ENCODE measurements at regions not wholly inside any gene's neighbourhood (a gene's known extent, or its start where the extent isn't known, plus 50 kb on each side); places are given as distances from the start of the nearest gene placed in this dataset.
"Not testable (repeated sequence)": the region's sequence is repeated elsewhere in the genome, so short reads cannot be mapped to it uniquely, and the experiment has no call there.

DNA sequence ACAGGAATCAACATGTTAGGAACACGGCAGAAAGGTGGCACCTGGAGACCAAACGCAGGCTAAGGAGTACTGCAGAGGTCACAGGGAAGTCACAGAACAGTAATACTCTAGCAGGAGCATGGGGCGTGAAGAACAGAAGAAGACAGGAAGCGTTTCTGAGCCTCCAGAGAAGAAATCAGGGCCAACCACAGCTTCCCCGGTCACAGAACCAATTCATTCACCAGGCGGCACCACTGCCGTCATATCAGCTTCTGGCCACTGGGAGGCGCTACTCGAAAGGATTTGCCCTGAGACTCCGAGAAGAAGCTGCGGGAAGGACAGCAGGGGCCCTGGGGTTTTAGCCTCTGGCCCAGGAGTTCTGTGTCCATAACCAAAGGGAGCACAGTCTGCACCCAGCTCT lies 78.0 kb upstream of the DRD5 start:
- Histone ChIP-seq H3K27ac (no peak overlapping the region), H3K9me3 (no peaks in the 10 kb centered on the region), H3K27me3 (no peaks in the 10 kb centered on the region), H3K4me3 (no peak overlapping the region), H3K4me1 (no peaks in the 10 kb centered on the region), H3K36me3 (no peaks in the 10 kb centered on the region)
- TF ChIP-seq POLR2AphosphoS5 (IDR thresholded peaks at IDR 0.05) (no peak), CTCF (IDR thresholded peaks at IDR 0.05) (peak in 2 of 3 donors; percentile 47 to 59), POLR2A (IDR thresholded peaks at IDR 0.05) (no peak)
- DNase-seq (ENCODE audit: low spot score in 2 of 2) = peak; percentile 24 to 59
- intact Hi-C loops (cut with DNase I; ENCODE audit: low total_unique reads) = no loop called here

GRCh38 chr4:9704126-9704525 lies 77.3 kb upstream of the DRD5 start:
- H3K9me3 ChIP-seq; H3K36me3 ChIP-seq; intact Hi-C loops (cut with DNase I; ENCODE audit: low total_unique reads); DNase-seq (ENCODE audit: low spot score in 2 of 2); H3K27me3 ChIP-seq; H3K27ac ChIP-seq; H3K4me3 ChIP-seq; H3K4me1 ChIP-seq: not testable (repeated sequence)

GRCh38 chr4:9704551-9705332 lies 76.7 kb upstream of the DRD5 start:
- TF ChIP-seq POLR2AphosphoS5 (IDR thresholded peaks at IDR 0.05) (no peak), POLR2A (IDR thresholded peaks at IDR 0.05) (no peak), CTCF (IDR thresholded peaks at IDR 0.05) (no peak)
- H3K27ac ChIP-seq = no peak overlapping the region
- no peaks in the 10 kb centered on the region for H3K36me3 ChIP-seq
- H3K27me3 ChIP-seq = no peaks in the 10 kb centered on the region
- H3K4me3 ChIP-seq = no peak overlapping the region
- no peak for DNase-seq (ENCODE audit: low spot score in 2 of 2)
- intact Hi-C loops (cut with DNase I; ENCODE audit: low total_unique reads) = no loop called here
- H3K9me3 ChIP-seq = no peaks in the 10 kb centered on the region
- H3K4me1 ChIP-seq = no peaks in the 10 kb centered on the region

DNA sequence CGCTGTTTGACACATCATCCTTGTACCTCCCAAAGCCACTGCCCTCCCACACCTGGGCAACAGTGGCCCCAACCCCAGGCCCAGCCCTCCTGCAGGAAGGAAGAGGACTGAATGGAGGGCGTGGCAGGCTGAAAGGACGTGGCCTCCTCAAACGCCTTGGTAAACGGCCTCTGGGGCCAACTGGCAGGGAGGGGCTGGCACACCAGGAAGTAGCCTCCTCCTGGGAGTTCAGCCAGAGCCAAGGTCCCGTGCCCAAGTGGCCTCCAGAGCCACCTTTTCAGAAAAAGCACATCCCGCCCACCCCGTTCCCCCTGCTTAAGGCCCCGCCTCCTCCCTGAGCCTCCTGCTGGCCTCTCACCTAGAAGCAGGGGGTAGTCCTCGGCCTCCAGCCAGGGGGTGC lies 74.2 kb upstream of the DRD5 start:
- H3K27ac ChIP-seq; H3K4me1 ChIP-seq; H3K27me3 ChIP-seq; H3K4me3 ChIP-seq; H3K9me3 ChIP-seq; intact Hi-C loops (cut with DNase I; ENCODE audit: low total_unique reads); H3K36me3 ChIP-seq: not testable (repeated sequence)
- DNase-seq (ENCODE audit: low spot score in 2 of 2) = peak; percentile 55 to 60

DNA sequence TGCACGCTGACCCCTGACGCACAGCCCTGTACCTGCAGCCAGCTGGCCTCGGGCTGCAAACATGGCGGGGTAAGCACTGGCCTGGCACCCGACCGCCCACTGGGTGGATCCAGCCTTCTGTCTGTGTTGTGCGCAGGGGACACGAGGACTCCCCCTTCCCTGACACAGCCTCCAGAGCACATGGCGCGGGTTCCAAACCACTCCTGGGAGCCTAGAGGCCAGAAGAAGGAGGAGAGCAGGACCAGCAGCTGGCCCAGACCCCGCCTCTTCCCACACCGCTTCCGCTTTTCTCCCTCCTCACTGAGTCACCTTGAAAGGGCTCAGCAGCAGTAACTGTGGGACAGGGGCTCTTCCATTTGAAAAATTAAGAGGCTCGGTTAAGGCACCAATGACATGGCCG lies 73.5 kb upstream of the DRD5 start:
- H3K27ac ChIP-seq; intact Hi-C loops (cut with DNase I; ENCODE audit: low total_unique reads); H3K36me3 ChIP-seq: not testable (repeated sequence)

DNA sequence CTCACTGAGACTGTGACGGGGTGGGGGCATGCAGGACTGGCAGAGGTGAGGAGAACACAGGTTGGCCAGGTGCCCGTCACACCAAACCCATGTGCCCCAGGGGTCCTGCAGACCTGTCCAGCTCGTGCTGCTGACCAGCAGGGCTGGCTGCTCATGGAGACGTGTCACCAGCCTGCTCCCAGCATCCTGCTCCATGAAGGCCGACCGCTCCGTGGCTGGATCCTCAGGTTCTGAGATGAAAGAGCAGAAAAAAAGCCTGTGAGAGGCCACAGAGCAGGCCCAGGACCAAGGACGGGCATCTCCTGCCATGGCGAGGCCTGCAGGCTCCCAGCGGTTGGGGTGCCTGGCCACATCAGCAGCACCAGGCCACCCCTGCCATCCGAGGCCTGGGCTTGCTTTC lies 71.7 kb upstream of the DRD5 start:
- Histone ChIP-seq H3K27me3 (no peaks in the 10 kb centered on the region), H3K27ac (no peak overlapping the region), H3K4me3 (no peak overlapping the region), H3K4me1 (no peaks in the 10 kb centered on the region), H3K36me3 (no peaks in the 10 kb centered on the region), H3K9me3 (no peaks in the 10 kb centered on the region)
- intact Hi-C loops (cut with DNase I; ENCODE audit: low total_unique reads) = no loop called here
- no peak for DNase-seq (ENCODE audit: low spot score in 2 of 2)
- TF ChIP-seq CTCF (IDR thresholded peaks at IDR 0.05) (no peak), POLR2AphosphoS5 (IDR thresholded peaks at IDR 0.05) (no peak), POLR2A (IDR thresholded peaks at IDR 0.05) (no peak)

More for the DNA sequence above, 73.5 kb upstream of the DRD5 start:
- not testable (repeated sequence) for H3K9me3 ChIP-seq; DNase-seq (ENCODE audit: low spot score in 2 of 2); H3K4me1 ChIP-seq; H3K27me3 ChIP-seq; H3K4me3 ChIP-seq

GRCh38 chr4:9715271-9715670 lies 66.2 kb upstream of the DRD5 start:
- intact Hi-C loops (cut with DNase I; ENCODE audit: low total_unique reads); DNase-seq (ENCODE audit: low spot score in 2 of 2); H3K27me3 ChIP-seq; H3K9me3 ChIP-seq; H3K4me3 ChIP-seq; H3K36me3 ChIP-seq; H3K27ac ChIP-seq; H3K4me1 ChIP-seq: not testable (repeated sequence)

All from breast epithelium (tissue), 4 donors.